ENCODE measurements at regions not wholly inside any gene's neighbourhood (a gene's known extent, or its start where the extent isn't known, plus 50 kb on each side); places are given as distances from the start of the nearest gene placed in this dataset.

- TF ChIP-seq IRF4 (IDR thresholded peaks at IDR 0.05; ENCODE audit: low read depth, low read length) (0 out of 2 replicates have a peak, but pooled peaks have one; percentile 16), ZSCAN29 (IDR thresholded peaks at IDR 0.05) (no peak), ELK1 (IDR thresholded peaks at IDR 0.05; ENCODE audit: low read depth, low read length) (no peak), BCL11A (IDR thresholded peaks at IDR 0.05; ENCODE audit: low read depth, low read length) (0 out of 2 replicates have a peak, but pooled peaks have one; percentile 10), ZNF274 (IDR thresholded peaks at IDR 0.05; ENCODE audit: insufficient read depth, insufficient read length) (no peak), EED (IDR thresholded peaks at IDR 0.05; ENCODE audit: low read depth) (peak; percentile 45; the same call in 1 of the 2 replicates), POLR2AphosphoS5 (IDR thresholded peaks at IDR 0.05; ENCODE audit: low read length) (no peak), BCLAF1 (IDR thresholded peaks at IDR 0.05) (no peak), HCFC1 (IDR thresholded peaks at IDR 0.05; ENCODE audit: low read length) (no peak), NFYA (IDR thresholded peaks at IDR 0.05; ENCODE audit: borderline replicate concordance, low read depth, low read length) (no peak), CREB1 (IDR thresholded peaks at IDR 0.05; ENCODE audit: low read depth) (no peak), RUNX3 (IDR thresholded peaks at IDR 0.05; ENCODE audit: low read length) (peak; percentile 73)
These were observed 855.1 kb downstream of the GLUD2 start (continued) for GRCh38 chrX:121902463-121902862.

All from GM12878 (cell line).